GM19043 (cell line): ENCODE measurements at regions not wholly inside any gene's neighbourhood (a gene's known extent, or its start where the extent isn't known, plus 50 kb on each side); places are given as distances from the start of the nearest gene placed in this dataset.
"Not testable (repeated sequence)": the region's sequence is repeated elsewhere in the genome, so short reads cannot be mapped to it uniquely, and the experiment has no call there.

Experiments used
- ATAC-seq: cut with Tn5 transposase; IDR thresholded peaks from one replicate; pipeline ENCODE4 v1.9.1; 2021; ENCODE audit warnings: low read depth; ENCODE audit not compliant: unreplicated experiment

DNA sequence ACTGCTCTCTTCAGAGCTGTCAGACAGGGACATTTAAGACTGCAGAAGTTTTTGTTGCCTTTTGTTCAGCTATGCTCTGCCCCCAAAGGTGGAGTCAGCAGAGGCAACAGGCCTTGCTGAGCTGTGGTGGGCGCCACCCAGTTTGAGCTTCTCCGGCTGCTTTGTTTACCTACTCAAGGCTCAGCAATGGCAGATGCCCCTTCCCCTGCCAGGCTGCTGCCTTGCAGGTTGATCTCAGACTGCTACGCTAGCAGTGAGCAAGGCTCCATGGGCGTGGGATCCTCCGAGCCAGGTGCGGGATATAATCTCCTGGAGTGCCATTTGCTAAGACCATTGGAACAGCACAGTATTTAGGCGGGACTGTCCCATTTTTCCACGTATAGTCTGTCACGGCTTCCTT, 371.4 kb upstream of the AMOT start:
- no peak for ATAC-seq

DNA sequence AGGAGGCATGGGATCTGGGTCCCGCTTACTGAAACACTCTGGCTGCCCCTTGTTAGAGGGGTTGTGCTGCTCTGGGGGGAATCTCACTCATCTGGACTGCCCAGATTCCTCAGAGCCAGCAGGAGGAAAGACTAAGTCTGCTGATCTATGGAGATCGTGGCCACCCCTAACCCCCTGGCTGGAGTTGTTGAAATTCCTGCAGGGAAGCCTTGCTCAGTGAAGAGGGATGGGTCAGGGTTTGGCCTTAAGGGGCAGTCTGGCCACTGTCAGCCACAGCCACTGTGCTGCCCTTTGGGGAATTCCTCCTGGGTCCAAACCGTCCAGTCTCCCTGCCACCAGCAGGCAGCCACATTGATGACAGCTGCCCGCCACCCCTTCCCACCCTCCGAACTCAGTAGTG, 362.0 kb upstream of the AMOT start:
- ATAC-seq = no peak

- no peak for ATAC-seq
These were observed 355.3 kb upstream of the AMOT start for GRCh38 chrX:113195949-113196348.

DNA sequence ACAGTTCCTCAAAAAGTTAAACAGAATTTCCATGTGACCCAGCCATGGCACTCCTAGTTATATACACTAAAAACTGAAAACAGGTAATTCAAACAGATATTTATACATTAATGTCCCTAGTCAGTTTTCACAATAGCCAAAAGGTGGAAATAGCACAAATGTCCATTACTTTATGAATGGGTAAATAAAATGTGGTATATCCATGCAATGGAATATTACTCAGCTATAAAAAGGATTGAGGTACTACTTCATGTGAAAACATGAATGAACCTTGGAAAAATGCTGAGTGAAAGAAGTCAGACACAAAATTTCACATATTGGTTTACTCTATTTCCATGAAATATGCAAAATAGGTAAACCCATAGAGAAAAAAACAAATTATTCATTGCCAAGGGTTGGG, 351.8 kb upstream of the AMOT start:
- no peak for ATAC-seq

DNA sequence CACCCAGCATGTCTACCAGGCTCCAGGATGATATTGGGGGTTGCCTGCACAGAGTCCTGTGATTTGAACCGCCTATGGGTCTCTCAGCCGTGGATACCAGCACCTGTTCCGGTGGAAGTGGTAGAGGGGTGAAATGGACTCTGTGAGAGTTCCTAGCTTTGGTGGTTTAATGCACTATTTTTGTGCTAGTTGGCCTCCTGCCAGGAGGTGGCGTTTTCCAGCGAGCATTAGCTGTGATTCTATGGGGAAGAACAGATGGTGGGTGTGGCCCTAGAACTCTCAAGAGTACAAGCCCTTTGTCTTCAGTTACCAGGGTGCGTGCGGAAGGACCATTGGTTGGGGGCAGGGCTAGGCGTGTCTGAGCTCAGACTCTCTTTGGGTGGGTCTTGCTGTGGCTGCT, 316.9 kb upstream of the AMOT start:
- no peak for ATAC-seq

GRCh38 chrX:113154315-113154714, 313.7 kb upstream of the AMOT start:
- ATAC-seq = not testable (repeated sequence)

- no peak for ATAC-seq
These were observed 296.2 kb upstream of the AMOT start for GRCh38 chrX:113136836-113137235.

- ATAC-seq = no peak
These were observed 292.7 kb upstream of the AMOT start for GRCh38 chrX:113133316-113133715.

GRCh38 chrX:113124693-113125092, 284.1 kb upstream of the AMOT start:
- no peak for ATAC-seq

DNA sequence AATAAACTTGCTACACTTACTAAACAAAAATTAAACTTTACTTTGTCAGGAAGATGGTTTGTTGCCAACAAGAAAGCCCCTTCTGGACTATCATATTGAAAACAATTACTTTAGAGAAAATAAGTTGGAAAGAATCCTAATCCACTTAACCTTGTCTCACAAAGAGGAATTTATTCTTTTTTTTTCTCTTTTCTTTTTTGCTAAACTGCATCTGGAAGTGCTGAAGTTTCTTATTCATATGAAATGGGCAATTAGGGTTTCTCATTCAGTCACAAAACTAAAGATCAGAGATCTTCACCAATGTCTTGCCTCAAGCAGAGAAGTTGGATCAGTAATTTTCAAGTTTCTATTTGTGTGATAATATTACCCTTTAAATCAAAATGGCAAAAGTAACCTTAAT, 234.9 kb upstream of the AMOT start:
- ATAC-seq = no peak

DNA sequence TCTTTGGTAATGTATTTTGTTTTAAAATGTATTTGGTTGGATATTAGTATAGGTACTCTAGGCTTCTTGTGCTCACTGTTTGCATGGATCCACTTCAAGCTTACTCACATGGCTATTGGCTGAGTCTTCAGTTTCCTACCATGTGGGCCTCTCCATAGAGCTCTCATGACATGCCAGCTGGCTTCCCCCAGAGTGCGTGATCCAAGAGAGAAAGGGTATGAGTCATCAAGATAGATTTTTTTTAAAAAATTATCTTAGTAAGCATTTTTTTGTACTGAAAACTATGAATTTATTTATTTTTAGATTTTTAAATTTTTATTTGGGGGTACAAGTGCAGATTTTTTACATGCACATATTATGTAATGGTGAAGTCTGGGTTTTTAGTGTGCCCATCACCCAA, 219.1 kb upstream of the AMOT start:
- ATAC-seq = no peak

GRCh38 chrX:113058634-113059033, 218.0 kb upstream of the AMOT start:
- ATAC-seq = no peak

DNA sequence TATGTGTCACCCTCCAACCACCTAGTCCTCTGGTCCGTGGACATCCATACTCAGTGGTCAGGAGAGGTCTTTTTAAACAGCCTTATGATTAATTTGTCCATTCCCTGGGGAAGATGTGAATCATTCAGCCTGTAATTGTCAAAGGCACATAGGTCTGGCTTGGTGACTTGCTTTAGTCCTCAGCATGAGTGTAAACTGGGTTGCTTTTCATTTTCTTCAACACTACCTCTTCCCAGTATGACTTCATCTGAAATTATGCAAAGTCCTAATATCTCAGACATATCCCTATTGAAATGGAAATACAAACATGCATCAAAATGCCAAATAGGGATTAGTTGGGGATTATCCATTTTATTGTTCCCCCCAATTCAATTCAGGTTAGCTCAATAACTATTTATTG, 208.3 kb upstream of the AMOT start:
- ATAC-seq = no peak

DNA sequence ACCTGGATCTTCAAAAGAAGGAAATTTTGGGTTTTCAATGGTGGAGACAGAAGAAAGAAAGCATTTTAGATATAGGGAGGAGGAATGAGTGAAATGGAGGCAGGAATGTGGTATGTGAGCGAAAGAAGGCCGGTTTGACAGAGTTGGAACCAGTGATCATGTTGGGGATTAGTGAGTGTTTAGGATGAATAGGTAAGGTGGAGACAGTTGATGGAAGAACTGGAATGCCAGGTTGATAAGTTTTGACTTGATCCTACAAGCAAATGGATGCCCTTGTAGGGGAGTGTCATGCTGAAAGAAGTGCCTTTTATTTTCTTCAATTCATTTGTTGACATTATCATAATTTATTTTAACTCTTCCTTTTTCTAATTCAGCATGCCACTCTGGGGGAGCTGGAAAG, 207.8 kb upstream of the AMOT start:
- ATAC-seq = no peak

DNA sequence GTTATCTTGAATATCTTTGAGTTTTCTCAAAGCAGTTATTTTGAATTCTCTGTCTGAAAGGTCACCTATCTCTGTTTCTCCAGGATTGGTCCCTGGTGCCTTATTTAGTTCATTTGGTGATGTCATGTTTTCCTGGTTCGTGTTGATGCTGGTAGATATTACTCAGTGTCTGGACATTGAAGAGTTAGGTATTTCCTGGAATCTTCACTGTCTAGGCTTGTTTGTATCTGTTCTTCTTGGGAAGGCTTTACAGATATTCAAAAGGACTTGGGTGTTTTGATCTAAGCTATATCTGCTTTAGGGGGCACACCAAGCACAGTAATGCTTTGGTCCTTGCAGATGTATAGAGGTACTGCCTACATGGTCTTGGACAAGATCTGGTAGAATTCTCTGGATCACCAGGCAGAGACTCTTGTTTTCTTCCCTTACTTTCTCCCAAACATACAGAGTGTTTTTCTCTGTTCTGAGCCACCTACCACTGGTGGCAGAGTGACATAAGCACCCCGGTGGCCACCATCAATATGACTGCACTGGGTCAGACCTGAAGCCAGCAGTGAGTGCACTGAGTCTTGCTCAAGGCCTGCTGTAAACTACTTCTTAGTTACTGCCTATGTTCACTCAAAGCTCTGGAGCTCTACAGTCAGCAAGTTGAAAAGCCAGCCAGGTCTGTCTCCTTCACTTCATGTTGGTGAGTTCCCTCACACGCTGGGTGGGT, 193.5 kb upstream of the AMOT start:
- ATAC-seq = no peak

GRCh38 chrX:113019958-113020357, 179.3 kb upstream of the AMOT start:
- ATAC-seq = no peak

GRCh38 chrX:113009837-113010236, 169.2 kb upstream of the AMOT start:
- no peak for ATAC-seq

GRCh38 chrX:113009029-113009428, 168.4 kb upstream of the AMOT start:
- no peak for ATAC-seq

- ATAC-seq = no peak
These were observed 161.2 kb upstream of the AMOT start for GRCh38 chrX:113001836-113002235.

GRCh38 chrX:112997991-112998390, 157.4 kb upstream of the AMOT start:
- ATAC-seq = no peak

GRCh38 chrX:112991801-112992200, 151.2 kb upstream of the AMOT start:
- ATAC-seq = no peak

GRCh38 chrX:112979879-112980278, 139.2 kb upstream of the AMOT start:
- ATAC-seq = no peak
